Cardiac muscle cell (in vitro differentiated cells and primary cell): ENCODE measurements at regions not wholly inside any gene's neighbourhood (a gene's known extent, or its start where the extent isn't known, plus 50 kb on each side); places are given as distances from the start of the nearest gene placed in this dataset.

ENCODE experiments used
- DNase-seq, 2 donors: peaks; one replicate each; pipeline versions ENCODE4 v3.0.0 to v3.0.0-alpha.2; 2010 to 2017; ENCODE audit warnings: low read depth in 1 of 2, low spot score in 1 of 2
- H3K27ac ChIP-seq: fragments of 200-600 bp; sonication (generic); 2 replicates; pipeline ENCODE4 v1.5.1; 2016
- H3K27me3 ChIP-seq: fragments of 200-600 bp; sonication (generic); 2 replicates; pipeline ENCODE4 v1.6.0; 2016; ENCODE audit warnings: control low read depth
- H3K36me3 ChIP-seq: fragments of 200-600 bp; sonication (generic); 2 replicates; pipeline ENCODE4 v1.5.1; 2016; ENCODE audit warnings: control low read depth
- H3K4me1 ChIP-seq: fragments of 200-600 bp; sonication (generic); 2 replicates; pipeline ENCODE4 v1.8.1; 2017; ENCODE audit warnings: low read depth, mild to moderate bottlenecking, mixed run types
- H3K4me3 ChIP-seq: fragments of 200-600 bp; sonication (generic); 2 replicates; pipeline ENCODE4 v1.5.1; 2016; ENCODE audit warnings: mild to moderate bottlenecking
- H3K9me3 ChIP-seq: fragments of 200-600 bp; sonication (generic); 2 replicates; pipeline ENCODE4 v1.5.1; 2017; ENCODE audit warnings: low read depth, mild to moderate bottlenecking, control low read depth
- TF ChIP-seq, protein P1 (sequence below): IDR thresholded peaks from 2 replicates; pipeline ENCODE4 v1.5.1; 2012; ENCODE audit warnings: low read depth, mild to moderate bottlenecking, low read length

GRCh38 chr15:27685644-27686043 is 413.5 kb downstream of the OCA2 start:
- DNase-seq = no peak
- H3K27ac ChIP-seq = no peak overlapping the region
- H3K9me3 ChIP-seq = no peaks in the 10 kb centered on the region
- H3K27me3 ChIP-seq = no peaks in the 10 kb centered on the region
- no peaks in the 10 kb centered on the region for H3K4me1 ChIP-seq
- H3K36me3 ChIP-seq = no peaks in the 10 kb centered on the region
- H3K4me3 ChIP-seq = no peak overlapping the region
- TF ChIP-seq, protein P1, sequence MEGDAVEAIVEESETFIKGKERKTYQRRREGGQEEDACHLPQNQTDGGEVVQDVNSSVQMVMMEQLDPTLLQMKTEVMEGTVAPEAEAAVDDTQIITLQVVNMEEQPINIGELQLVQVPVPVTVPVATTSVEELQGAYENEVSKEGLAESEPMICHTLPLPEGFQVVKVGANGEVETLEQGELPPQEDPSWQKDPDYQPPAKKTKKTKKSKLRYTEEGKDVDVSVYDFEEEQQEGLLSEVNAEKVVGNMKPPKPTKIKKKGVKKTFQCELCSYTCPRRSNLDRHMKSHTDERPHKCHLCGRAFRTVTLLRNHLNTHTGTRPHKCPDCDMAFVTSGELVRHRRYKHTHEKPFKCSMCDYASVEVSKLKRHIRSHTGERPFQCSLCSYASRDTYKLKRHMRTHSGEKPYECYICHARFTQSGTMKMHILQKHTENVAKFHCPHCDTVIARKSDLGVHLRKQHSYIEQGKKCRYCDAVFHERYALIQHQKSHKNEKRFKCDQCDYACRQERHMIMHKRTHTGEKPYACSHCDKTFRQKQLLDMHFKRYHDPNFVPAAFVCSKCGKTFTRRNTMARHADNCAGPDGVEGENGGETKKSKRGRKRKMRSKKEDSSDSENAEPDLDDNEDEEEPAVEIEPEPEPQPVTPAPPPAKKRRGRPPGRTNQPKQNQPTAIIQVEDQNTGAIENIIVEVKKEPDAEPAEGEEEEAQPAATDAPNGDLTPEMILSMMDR = no peak

DNA sequence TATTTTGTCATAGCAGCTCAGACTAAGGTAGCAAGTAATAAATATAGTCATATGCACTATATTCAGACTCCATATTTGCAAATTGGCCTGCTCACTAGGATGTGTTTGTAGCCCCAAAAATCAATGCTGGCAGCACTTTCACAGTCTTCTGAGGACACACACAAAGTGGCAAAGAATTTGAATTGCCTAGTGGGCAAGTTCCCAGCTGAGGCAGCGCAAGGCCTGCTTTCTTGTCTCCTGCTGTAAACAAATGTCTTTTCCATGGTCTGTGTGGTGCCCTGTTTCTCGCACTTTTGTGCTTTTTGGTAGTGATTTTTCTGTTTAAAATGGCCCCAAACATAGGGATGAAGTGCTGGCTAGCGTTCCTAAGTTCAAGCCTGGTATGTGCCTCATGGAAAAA is 416.0 kb downstream of the OCA2 start:
- Histone ChIP-seq H3K27me3 (no peaks in the 10 kb centered on the region), H3K27ac (no peak overlapping the region), H3K9me3 (no peaks in the 10 kb centered on the region), H3K36me3 (no peaks in the 10 kb centered on the region), H3K4me3 (no peak overlapping the region), H3K4me1 (peaks cover 6% of the 10 kb centered on the region)
- no peak for DNase-seq
- TF ChIP-seq, protein P1 = no peak

GRCh38 chr15:27681038-27681437 is 418.1 kb downstream of the OCA2 start:
- H3K4me1 ChIP-seq = peaks cover 6% of the 10 kb centered on the region
- TF ChIP-seq, protein P1 = no peak
- no peak overlapping the region for H3K27ac ChIP-seq
- no peaks in the 10 kb centered on the region for H3K27me3 ChIP-seq
- H3K4me3 ChIP-seq = no peak overlapping the region
- DNase-seq = no peak
- no peaks in the 10 kb centered on the region for H3K9me3 ChIP-seq
- no peaks in the 10 kb centered on the region for H3K36me3 ChIP-seq

- Histone ChIP-seq H3K36me3 (no peaks in the 10 kb centered on the region), H3K27ac (no peak overlapping the region), H3K4me1 (peaks cover 6% of the 10 kb centered on the region), H3K27me3 (no peaks in the 10 kb centered on the region), H3K9me3 (no peaks in the 10 kb centered on the region), H3K4me3 (no peak overlapping the region)
- peak in 1 of 2 donors; percentile 46 for DNase-seq
- TF ChIP-seq, protein P1 = no peak
Observed at GRCh38 chr15:27679731-27680471, 419.2 kb downstream of the OCA2 start.

- TF ChIP-seq, protein P1 = no peak
- Histone ChIP-seq H3K36me3 (no peaks in the 10 kb centered on the region), H3K27ac (no peak overlapping the region), H3K4me3 (no peak overlapping the region), H3K27me3 (no peaks in the 10 kb centered on the region), H3K9me3 (no peaks in the 10 kb centered on the region), H3K4me1 (peaks cover 6% of the 10 kb centered on the region)
- no peak for DNase-seq
Observed at GRCh38 chr15:27679203-27679602, 419.9 kb downstream of the OCA2 start.
